ENCODE measurements at regions not wholly inside any gene's neighbourhood (a gene's known extent, or its start where the extent isn't known, plus 50 kb on each side); places are given as distances from the start of the nearest gene placed in this dataset.
"Not testable (repeated sequence)": the region's sequence is repeated elsewhere in the genome, so short reads cannot be mapped to it uniquely, and the experiment has no call there.

DNA sequence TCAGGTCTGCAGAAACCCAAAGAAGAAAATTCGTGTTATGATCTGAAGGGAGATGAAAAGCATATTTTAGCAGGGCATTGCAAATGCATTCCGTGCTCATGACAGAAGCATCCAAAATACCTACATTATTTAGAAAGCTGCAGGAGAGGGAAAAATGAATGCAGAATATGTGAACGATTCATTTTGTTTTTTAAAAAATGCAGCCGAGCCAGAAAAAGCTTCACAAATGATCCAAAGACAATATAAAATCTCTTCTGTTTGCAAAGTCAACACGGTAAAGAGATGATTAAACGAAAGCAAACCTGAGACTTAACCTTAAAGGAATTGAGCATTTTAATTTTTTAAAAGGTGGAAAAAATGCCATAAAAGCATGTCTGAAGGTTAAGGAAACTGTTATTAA is 136.1 kb upstream of the SULF2 start:
- intact Hi-C loops (cut with DNase I): no loop called here
- DNase-seq (ENCODE audit: low spot score in 2 of 2): no peak
- Histone ChIP-seq H3K27ac (no peak overlapping the region), H3K4me1 (peaks cover 0 to 5% of the 10 kb centered on the region in 2 donors), H3K27me3 (no peaks in the 10 kb centered on the region), H3K9me3 (no peaks in the 10 kb centered on the region), H3K4me3 (peak overlapping the region in 1 of 2 donors; percentile 15), H3K36me3 (no peaks in the 10 kb centered on the region)
- TF ChIP-seq, protein P1, sequence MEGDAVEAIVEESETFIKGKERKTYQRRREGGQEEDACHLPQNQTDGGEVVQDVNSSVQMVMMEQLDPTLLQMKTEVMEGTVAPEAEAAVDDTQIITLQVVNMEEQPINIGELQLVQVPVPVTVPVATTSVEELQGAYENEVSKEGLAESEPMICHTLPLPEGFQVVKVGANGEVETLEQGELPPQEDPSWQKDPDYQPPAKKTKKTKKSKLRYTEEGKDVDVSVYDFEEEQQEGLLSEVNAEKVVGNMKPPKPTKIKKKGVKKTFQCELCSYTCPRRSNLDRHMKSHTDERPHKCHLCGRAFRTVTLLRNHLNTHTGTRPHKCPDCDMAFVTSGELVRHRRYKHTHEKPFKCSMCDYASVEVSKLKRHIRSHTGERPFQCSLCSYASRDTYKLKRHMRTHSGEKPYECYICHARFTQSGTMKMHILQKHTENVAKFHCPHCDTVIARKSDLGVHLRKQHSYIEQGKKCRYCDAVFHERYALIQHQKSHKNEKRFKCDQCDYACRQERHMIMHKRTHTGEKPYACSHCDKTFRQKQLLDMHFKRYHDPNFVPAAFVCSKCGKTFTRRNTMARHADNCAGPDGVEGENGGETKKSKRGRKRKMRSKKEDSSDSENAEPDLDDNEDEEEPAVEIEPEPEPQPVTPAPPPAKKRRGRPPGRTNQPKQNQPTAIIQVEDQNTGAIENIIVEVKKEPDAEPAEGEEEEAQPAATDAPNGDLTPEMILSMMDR (IDR thresholded peaks at IDR 0.05): no peak

DNA sequence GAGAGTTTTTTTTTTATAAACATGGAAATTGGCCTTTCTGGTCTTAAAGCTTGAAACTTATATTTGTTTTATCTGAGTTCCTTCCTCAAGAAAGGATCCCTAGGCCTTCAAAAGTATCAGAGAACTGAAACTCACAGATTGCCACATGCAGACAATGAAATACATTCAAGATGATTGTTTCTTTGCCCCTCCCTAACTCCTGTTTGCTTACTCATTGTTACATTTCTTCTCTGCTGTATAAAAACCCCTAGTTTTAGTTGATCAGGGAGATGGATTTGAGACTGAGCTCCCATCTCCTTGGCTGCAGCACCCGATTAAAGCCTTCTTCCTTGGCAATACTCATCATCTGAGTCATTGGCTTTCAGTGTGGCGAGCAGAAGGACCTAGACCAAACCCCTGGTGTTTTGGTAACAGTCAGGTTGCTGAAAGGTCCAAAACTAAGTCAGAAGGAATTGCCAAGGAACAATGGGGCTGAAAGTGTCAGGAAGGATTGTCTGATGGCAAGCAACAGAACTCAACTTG is 132.3 kb upstream of the SULF2 start:
- Histone ChIP-seq H3K4me1 (peaks cover 0 to 5% of the 10 kb centered on the region in 2 donors), H3K27me3 (no peaks in the 10 kb centered on the region), H3K36me3 (no peaks in the 10 kb centered on the region), H3K27ac (no peak overlapping the region), H3K4me3 (no peak overlapping the region), H3K9me3 (no peaks in the 10 kb centered on the region)
- intact Hi-C loops (cut with DNase I): no loop called here
- DNase-seq (ENCODE audit: low spot score in 2 of 2): no peak
- TF ChIP-seq, protein P1 (IDR thresholded peaks at IDR 0.05): no peak

DNA sequence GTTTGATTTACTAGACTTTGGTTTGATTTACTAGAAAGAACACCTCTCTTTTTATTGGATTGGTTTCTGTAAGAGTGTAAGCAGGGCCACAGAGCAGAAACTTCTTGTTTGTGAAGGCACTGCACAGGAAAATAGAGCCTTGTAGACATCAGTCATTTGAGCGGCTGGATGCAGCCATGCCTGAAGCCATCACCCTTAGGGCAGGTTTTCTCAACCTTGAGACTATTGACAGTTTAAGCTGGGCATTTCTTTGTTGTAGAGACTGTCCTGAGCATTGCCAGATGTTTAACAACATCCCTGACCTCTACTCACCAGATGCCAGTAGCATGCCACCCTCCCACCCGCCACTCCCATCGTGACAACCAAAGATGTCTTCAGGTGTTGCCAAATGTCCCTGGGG is 130.2 kb upstream of the SULF2 start:
- Histone ChIP-seq H3K4me1 (no peaks in the 10 kb centered on the region), H3K36me3 (no peaks in the 10 kb centered on the region), H3K9me3 (no peaks in the 10 kb centered on the region), H3K27me3 (no peaks in the 10 kb centered on the region), H3K4me3 (no peak overlapping the region), H3K27ac (no peak overlapping the region)
- TF ChIP-seq, protein P1 (IDR thresholded peaks at IDR 0.05): no peak
- intact Hi-C loops (cut with DNase I): no loop called here
- DNase-seq (ENCODE audit: low spot score in 2 of 2): no peak

DNA sequence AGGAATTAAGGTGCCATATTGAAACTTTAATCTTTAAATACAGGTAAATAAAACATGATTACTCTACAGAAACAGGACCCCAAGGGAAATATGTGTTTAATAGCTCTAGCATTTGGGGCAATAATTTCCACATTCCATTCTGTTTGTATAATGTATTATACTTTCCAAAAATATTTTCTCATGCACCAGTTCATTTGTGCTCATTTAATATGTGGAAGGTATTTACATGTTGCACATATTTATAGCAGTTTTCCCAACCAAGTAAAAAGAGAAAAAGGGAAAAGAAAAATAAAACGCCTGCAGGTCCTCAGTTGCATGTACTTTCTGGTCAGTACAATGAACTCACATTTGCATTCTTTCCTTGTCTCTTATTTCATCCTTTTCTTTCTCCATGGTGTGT is 129.5 kb upstream of the SULF2 start:
- no peak for DNase-seq (ENCODE audit: low spot score in 2 of 2)
- no peak overlapping the region for H3K27ac ChIP-seq
- intact Hi-C loops (cut with DNase I): no loop called here
- no peaks in the 10 kb centered on the region for H3K36me3 ChIP-seq
- H3K27me3 ChIP-seq: no peaks in the 10 kb centered on the region
- H3K4me3 ChIP-seq: no peak overlapping the region
- H3K9me3 ChIP-seq: no peaks in the 10 kb centered on the region
- no peaks in the 10 kb centered on the region for H3K4me1 ChIP-seq
- TF ChIP-seq, protein P1 (IDR thresholded peaks at IDR 0.05): no peak

DNA sequence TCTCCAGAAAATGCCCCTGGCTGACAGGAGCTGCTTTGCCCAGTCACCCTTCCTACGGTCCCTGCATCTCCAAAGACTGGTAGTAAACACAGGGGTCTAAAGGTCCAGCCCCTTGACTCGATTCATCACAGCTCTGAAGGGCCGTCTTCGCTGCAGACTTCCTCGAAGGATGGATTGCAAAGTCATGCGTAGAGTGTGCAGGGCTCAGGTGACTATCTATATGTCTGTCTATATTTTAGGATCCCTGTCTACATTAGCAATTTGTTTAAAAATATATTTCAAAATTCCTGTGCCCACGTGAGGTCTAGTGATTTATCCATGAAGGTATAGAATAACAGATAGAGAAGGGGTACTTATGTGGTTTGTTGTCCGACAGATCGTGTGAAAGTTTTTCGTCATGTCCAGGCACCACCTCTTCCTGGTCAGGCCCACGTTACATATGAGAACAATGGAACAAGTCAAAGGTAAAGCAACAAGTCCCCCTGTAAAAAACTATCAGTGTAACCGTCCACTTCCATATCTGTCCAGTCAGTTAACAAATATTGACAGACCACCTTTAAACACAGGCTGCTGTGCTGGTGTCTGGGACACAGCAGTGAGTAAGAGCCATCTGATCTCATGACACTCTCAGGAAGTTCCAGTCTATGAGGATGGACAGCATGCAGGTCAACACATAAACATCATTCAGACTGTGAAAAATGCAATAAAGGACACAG is 127.7 kb upstream of the SULF2 start:
- H3K4me1 ChIP-seq; H3K4me3 ChIP-seq; H3K27ac ChIP-seq; DNase-seq (ENCODE audit: low spot score in 2 of 2); H3K36me3 ChIP-seq; H3K9me3 ChIP-seq; intact Hi-C loops (cut with DNase I); H3K27me3 ChIP-seq: not testable (repeated sequence)

DNA sequence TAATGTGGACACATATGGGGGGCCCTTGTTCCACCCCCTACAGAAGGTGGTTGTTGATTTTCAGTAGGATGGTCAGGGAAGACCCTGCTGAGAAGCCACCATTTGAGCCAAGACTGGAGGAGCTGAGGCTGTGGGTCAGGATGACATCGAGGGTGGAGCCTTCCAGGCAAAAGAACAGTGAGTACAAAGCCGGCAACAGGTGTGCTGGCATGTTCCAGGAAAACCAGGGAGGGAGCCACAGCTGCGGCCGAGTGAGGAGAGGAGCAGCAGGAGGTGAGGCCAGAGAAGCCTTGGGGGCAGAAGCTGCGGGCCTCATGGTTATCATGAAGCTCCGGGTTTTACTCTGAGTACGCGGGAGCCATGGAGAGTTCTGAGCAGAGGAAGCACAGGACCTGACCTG is 126.9 kb upstream of the SULF2 start:
- H3K27me3 ChIP-seq; H3K27ac ChIP-seq; H3K36me3 ChIP-seq; H3K4me3 ChIP-seq; H3K4me1 ChIP-seq; DNase-seq (ENCODE audit: low spot score in 2 of 2); H3K9me3 ChIP-seq; intact Hi-C loops (cut with DNase I): not testable (repeated sequence)

DNA sequence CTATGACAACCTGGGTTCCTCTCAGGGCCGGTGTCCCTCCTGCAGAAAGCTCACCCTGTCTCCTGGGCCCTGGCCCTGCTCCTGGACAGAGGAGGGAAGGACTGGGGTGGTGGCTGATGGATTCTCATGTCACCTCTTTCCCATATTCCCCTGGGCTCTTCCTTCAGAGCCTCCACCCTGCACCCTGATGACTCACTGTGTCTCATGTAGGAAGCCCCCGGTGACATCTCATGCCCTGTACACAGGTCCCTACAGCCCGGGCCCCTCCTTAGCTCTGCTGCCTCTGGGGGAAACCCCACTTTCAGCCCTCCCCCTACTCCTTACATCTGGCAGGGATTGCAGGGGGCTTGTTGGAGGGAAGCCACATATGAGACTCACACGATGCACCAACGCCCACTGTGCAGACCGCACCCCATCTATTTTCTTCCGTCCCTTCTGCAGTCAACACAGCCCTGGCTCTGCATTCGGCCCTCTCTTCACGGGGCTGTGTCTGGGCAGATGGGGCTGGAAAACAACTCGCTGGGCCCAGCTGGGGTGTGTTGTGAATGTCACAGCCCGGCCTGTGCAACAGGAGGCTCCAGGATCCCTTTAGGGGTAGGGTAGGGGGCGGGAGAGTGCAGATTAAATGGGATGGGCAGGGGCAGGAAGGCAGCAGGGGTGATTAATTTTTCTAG is 124.6 kb upstream of the SULF2 start:
- H3K4me1 ChIP-seq; H3K4me3 ChIP-seq; H3K27me3 ChIP-seq; DNase-seq (ENCODE audit: low spot score in 2 of 2); H3K36me3 ChIP-seq; intact Hi-C loops (cut with DNase I); H3K27ac ChIP-seq; H3K9me3 ChIP-seq: not testable (repeated sequence)

DNA sequence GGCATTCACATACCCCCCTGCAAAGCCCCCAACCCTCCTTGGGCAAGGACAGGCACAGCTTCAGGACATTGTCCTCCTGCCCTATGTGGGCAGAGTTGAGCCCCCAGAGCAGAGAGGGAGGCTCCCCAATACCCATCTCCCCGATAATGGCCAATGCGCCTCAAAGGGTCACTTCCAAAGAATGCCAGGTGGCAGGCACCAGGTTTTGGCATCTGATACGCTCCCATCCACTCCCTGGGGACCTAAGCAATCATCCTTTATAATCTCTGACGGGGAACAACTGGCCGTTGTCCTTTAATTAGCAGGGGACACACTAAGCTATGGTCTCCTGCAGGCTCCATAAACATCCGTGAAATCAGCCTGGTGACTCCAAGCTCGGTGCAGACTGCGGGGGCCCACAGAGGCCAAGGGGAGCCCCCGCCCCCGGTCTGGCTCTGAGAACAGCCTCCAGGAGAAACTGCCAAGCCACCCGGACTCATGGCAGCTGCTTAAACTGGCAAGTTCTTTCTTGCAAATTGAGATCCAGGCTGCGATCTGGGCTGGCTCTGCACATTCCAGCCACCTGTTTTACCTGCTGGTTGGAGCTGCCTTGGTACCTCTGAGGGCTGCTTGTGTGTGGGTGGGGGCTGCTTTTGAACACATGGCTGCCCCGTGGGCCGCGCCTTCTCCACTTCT is 123.2 kb upstream of the SULF2 start:
- H3K36me3 ChIP-seq; H3K27ac ChIP-seq; H3K4me1 ChIP-seq; DNase-seq (ENCODE audit: low spot score in 2 of 2); intact Hi-C loops (cut with DNase I); H3K9me3 ChIP-seq; H3K4me3 ChIP-seq; H3K27me3 ChIP-seq: not testable (repeated sequence)

DNA sequence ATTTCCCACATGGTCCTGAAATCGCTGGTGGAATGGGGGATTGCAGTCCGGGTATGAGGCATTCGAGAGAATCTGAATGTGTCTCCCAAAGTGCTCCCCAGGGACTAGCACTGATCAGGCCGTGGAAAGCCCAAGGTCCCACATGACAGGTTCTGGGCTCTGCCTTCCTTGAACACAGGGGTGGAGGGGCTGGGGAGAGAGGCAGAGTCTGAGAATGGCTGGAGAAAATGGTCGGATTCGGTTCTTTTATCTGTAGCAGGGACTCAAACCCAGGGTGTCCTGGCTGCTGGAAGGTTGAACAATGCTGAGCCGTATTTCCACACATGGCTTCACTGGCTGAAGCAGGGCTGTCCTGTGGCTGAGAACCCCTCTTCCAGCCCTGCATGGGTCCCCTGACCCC is 122.7 kb upstream of the SULF2 start:
- H3K4me3 ChIP-seq; H3K4me1 ChIP-seq; H3K27me3 ChIP-seq; H3K9me3 ChIP-seq; H3K27ac ChIP-seq; DNase-seq (ENCODE audit: low spot score in 2 of 2); H3K36me3 ChIP-seq; intact Hi-C loops (cut with DNase I): not testable (repeated sequence)

Data from ascending aorta (tissue), 2 donors.